T-helper 2 cell treated with Interferon-gamma antibody and Interleukin-4, amounts not matched to agents 5 μg/mL and 100 μg/mL, for 36 hours (primary cell): ENCODE measurements at regions not wholly inside any gene's neighbourhood (a gene's known extent, or its start where the extent isn't known, plus 50 kb on each side); places are given as distances from the start of the nearest gene placed in this dataset.
"Not testable (repeated sequence)": the region's sequence is repeated elsewhere in the genome, so short reads cannot be mapped to it uniquely, and the experiment has no call there.

ENCODE experiments used
- DNase-seq: peaks from one replicate; pipeline ENCODE4 v3.0.0; 2021; ENCODE audit warnings: low spot score
- H3K27ac Mint-ChIP-seq: one replicate; pipeline ENCODE4 v1.8.0; 2021; ENCODE audit warnings: mild to moderate bottlenecking, mixed read lengths
- H3K27me3 Mint-ChIP-seq: one replicate; pipeline ENCODE4 v1.8.0; 2021; ENCODE audit warnings: low read depth, mixed read lengths
- H3K36me3 Mint-ChIP-seq: one replicate; pipeline ENCODE4 v1.8.0; 2021; ENCODE audit warnings: low read depth, mixed read lengths
- H3K4me1 Mint-ChIP-seq: one replicate; pipeline ENCODE4 v1.8.0; 2021; ENCODE audit warnings: low read depth, mixed read lengths
- H3K4me3 Mint-ChIP-seq: one replicate; pipeline ENCODE4 v1.8.0; 2022; ENCODE audit warnings: mild to moderate bottlenecking, moderate library complexity, mixed read lengths
- H3K9me3 Mint-ChIP-seq: one replicate; pipeline ENCODE4 v1.8.0; 2021; ENCODE audit warnings: mixed read lengths

DNA sequence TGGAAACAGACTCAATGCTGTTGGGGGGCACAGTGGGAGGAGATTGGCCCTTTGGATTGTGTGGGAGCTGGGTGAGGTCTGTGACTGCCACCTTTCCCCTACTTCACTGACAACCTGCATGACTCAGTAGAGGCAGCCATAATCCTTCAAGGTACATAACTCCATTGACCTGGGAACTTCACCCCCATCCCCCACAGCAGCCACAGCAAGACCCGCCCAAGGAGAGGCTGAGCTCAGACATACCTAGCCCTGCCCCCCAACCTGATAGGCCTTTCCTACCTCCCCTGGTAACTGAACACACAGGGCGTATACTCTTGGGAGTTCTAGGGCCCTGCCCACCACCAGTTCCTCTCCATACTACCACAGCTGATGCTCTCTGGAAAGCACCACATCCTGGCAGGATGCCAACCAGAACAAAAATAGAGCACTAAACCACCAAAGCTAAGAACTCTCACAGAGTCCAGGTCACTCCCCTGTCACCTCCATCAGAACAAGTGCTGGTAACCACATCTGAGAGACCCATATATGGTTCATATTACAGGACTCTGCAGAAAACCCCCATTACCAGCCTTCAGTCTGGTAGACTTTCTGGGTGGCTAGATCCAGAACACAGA, 703.9 kb downstream of the FSCB start:
- no peak for DNase-seq
- Mint-ChIP-seq H3K4me3 (no peak overlapping the region), H3K4me1 (no peaks in the 10 kb centered on the region), H3K27me3 (no peaks in the 10 kb centered on the region), H3K27ac (no peak overlapping the region), H3K36me3 (no peaks in the 10 kb centered on the region), H3K9me3 (peaks cover 65% of the 10 kb centered on the region)

GRCh38 chr14:43795600-43796228, 711.4 kb downstream of the FSCB start:
- DNase-seq = no peak
- no peaks in the 10 kb centered on the region for H3K27me3 Mint-ChIP-seq
- no peak overlapping the region for H3K27ac Mint-ChIP-seq
- no peaks in the 10 kb centered on the region for H3K4me1 Mint-ChIP-seq
- no peaks in the 10 kb centered on the region for H3K36me3 Mint-ChIP-seq
- no peak overlapping the region for H3K4me3 Mint-ChIP-seq
- peaks cover 34% of the 10 kb centered on the region for H3K9me3 Mint-ChIP-seq

DNA sequence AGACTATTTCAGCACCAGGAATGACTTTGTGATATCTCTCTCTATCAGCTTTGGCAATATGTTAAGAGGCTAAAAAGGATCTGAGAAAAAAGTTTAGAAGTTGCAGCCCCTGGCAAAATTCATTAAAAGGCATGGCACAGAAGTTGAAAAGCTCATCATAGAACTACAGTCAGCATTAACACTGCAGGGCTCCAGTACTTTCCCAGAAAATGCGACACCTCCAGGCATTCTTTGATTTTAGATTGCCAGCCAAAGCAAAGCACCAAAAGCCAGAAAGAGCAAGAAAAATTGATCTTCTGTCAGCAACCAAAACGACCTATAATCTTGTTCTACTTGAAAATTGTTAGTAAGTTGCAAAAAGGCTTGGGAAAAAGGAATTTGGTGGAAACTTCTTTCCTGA, 713.5 kb downstream of the FSCB start:
- H3K27me3 Mint-ChIP-seq = no peaks in the 10 kb centered on the region
- H3K36me3 Mint-ChIP-seq = no peaks in the 10 kb centered on the region
- no peak overlapping the region for H3K27ac Mint-ChIP-seq
- H3K9me3 Mint-ChIP-seq = peaks cover 34% of the 10 kb centered on the region
- no peak for DNase-seq
- H3K4me1 Mint-ChIP-seq = no peaks in the 10 kb centered on the region
- H3K4me3 Mint-ChIP-seq = no peak overlapping the region

DNA sequence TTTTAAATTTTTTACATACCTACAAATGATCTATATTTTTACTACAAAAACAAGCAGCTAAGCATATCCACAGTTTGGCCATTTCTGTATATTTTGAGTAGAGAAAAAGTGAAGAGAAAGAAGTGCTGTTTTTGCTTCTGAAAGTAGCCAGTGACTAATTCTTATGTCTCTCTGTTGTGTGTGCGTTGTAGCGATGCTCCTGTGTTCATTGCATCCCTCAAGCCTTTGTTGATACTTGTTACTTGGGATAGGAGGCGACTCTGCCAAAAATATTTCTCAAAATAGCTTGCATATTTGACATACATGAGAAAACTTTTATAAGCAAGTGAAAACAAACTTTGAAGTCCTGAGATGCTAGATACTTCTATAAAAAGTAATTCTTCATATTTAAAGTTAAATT, 714.1 kb downstream of the FSCB start:
- Mint-ChIP-seq H3K27me3 (no peaks in the 10 kb centered on the region), H3K9me3 (peaks cover 34% of the 10 kb centered on the region), H3K36me3 (no peaks in the 10 kb centered on the region), H3K4me1 (no peaks in the 10 kb centered on the region), H3K4me3 (no peak overlapping the region), H3K27ac (no peak overlapping the region)
- DNase-seq = no peak

- no peak overlapping the region for H3K27ac Mint-ChIP-seq
- DNase-seq = no peak
- no peak overlapping the region for H3K4me3 Mint-ChIP-seq
- H3K36me3 Mint-ChIP-seq = no peaks in the 10 kb centered on the region
- no peaks in the 10 kb centered on the region for H3K27me3 Mint-ChIP-seq
- peaks cover 29% of the 10 kb centered on the region for H3K9me3 Mint-ChIP-seq
- no peaks in the 10 kb centered on the region for H3K4me1 Mint-ChIP-seq
Measured at GRCh38 chr14:43790681-43791080, 716.4 kb downstream of the FSCB start.

DNA sequence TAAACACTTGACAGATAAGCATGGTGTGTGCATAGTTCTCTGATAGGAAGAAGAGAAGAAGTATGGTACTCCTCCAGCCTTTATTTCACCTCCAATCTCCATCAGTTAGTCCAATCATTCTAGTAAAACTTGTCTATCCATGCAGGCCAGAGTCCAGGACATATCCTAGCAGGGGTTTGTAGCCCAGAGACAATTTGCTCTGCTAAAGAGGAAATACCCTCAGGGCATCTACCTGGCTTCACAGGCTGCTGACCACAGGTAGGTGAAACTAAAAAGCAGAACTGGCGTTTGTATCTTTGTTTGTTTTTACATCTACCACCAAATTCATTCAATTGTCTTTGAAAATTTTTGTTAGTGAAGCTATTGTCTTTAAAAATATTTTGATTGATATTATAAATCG, 717.6 kb downstream of the FSCB start:
- Mint-ChIP-seq H3K36me3 (no peaks in the 10 kb centered on the region), H3K27ac (no peak overlapping the region), H3K9me3 (peaks cover 25% of the 10 kb centered on the region), H3K4me1 (no peaks in the 10 kb centered on the region), H3K4me3 (no peak overlapping the region), H3K27me3 (no peaks in the 10 kb centered on the region)
- no peak for DNase-seq

- no peaks in the 10 kb centered on the region for H3K36me3 Mint-ChIP-seq
- H3K27ac Mint-ChIP-seq = no peak overlapping the region
- H3K27me3 Mint-ChIP-seq = no peaks in the 10 kb centered on the region
- H3K9me3 Mint-ChIP-seq = peaks cover 27% of the 10 kb centered on the region
- no peak overlapping the region for H3K4me3 Mint-ChIP-seq
- DNase-seq = no peak
- no peaks in the 10 kb centered on the region for H3K4me1 Mint-ChIP-seq
Measured at GRCh38 chr14:43786066-43786762, 720.9 kb downstream of the FSCB start.

- not testable (repeated sequence) for H3K4me3 Mint-ChIP-seq, H3K27ac Mint-ChIP-seq, H3K27me3 Mint-ChIP-seq, DNase-seq, H3K36me3 Mint-ChIP-seq, H3K4me1 Mint-ChIP-seq
- peaks cover 37% of the 10 kb centered on the region for H3K9me3 Mint-ChIP-seq
Measured at GRCh38 chr14:43784432-43784831, 722.7 kb downstream of the FSCB start.

GRCh38 chr14:43778937-43779639, 728.0 kb downstream of the FSCB start:
- no peak for DNase-seq
- Mint-ChIP-seq H3K4me3 (no peak overlapping the region), H3K27ac (no peak overlapping the region), H3K4me1 (no peaks in the 10 kb centered on the region), H3K36me3 (no peaks in the 10 kb centered on the region), H3K9me3 (peaks cover 54% of the 10 kb centered on the region), H3K27me3 (no peaks in the 10 kb centered on the region)

GRCh38 chr14:43778570-43778936, 728.5 kb downstream of the FSCB start:
- DNase-seq = no peak
- H3K27me3 Mint-ChIP-seq = no peaks in the 10 kb centered on the region
- H3K4me1 Mint-ChIP-seq = no peaks in the 10 kb centered on the region
- peaks cover 51% of the 10 kb centered on the region for H3K9me3 Mint-ChIP-seq
- no peak overlapping the region for H3K27ac Mint-ChIP-seq
- H3K4me3 Mint-ChIP-seq = no peak overlapping the region
- H3K36me3 Mint-ChIP-seq = no peaks in the 10 kb centered on the region

DNA sequence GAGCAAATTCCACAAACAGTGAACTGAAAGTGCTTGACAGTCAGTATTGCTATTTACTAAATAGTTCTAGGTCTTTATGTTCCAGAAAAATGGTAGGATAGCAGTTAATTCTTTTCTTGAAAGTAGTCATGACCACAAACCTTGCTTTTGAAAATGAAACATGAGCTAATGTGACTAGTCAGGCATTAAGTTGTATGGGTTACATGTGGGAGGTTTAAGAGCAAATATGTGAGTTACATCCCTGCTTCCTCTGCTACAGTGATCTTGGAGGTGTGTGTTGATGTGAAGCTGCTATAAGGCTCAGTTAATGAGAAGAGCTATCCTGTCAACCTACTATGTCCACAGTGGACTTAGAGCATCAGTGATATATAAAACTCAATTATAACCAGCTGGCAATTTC, 741.6 kb downstream of the FSCB start:
- Mint-ChIP-seq H3K27me3 (no peaks in the 10 kb centered on the region), H3K9me3 (peaks cover 25% of the 10 kb centered on the region), H3K4me3 (no peak overlapping the region)

DNA sequence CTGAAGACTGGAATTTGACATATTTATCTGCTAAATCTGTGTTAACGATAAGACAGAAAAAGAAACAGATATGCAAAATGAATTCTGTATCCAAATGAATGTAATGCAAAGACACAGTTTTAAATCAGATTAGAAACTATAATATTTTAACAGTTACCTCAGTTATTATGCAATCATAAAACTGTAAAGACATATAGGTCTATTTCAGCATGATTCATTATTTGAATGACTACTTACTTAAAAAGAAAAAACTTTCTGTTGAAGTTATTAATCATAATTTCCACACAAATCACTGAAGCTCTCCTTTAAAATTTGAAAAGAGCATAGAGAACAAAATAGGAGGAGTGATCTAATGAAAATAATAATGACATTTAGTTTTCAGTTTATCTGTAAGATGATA, 742.6 kb downstream of the FSCB start:
- no peaks in the 10 kb centered on the region for H3K27me3 Mint-ChIP-seq
- H3K36me3 Mint-ChIP-seq = no peaks in the 10 kb centered on the region
- H3K9me3 Mint-ChIP-seq = peaks cover 27% of the 10 kb centered on the region
- no peak overlapping the region for H3K4me3 Mint-ChIP-seq
- no peak overlapping the region for H3K27ac Mint-ChIP-seq
- no peak for DNase-seq
- H3K4me1 Mint-ChIP-seq = no peaks in the 10 kb centered on the region

More for the DNA sequence above, 741.6 kb downstream of the FSCB start:
- no peak for DNase-seq
- H3K4me1 Mint-ChIP-seq = no peaks in the 10 kb centered on the region
- no peaks in the 10 kb centered on the region for H3K36me3 Mint-ChIP-seq
- H3K27ac Mint-ChIP-seq = no peak overlapping the region

- no peak overlapping the region for H3K4me3 Mint-ChIP-seq
- H3K9me3 Mint-ChIP-seq = peaks cover 44% of the 10 kb centered on the region
- H3K27me3 Mint-ChIP-seq = no peaks in the 10 kb centered on the region
- H3K27ac Mint-ChIP-seq = no peak overlapping the region
- DNase-seq = no peak
- no peaks in the 10 kb centered on the region for H3K36me3 Mint-ChIP-seq
- H3K4me1 Mint-ChIP-seq = no peaks in the 10 kb centered on the region
Measured at GRCh38 chr14:43755707-43756106, 751.4 kb downstream of the FSCB start.

DNA sequence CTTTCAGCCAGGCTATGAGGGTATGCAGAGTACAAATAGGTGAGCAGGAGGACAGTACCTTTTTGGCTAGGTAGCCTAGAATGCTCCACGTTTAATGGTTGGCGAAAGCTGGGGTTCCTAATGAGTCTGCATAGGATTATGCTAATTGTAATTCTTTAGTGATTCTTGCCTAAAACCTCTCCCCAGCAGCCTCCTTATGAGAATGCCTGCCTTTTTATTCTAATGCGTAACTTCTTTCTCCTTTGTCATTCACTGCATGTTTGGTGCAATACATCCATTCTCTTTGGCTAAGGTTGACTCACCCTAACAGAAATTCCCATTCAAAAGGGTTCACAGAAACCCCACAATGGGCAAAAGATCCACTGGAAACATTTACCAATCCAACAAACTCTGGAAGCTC, 752.2 kb downstream of the FSCB start:
- Mint-ChIP-seq H3K27me3 (no peaks in the 10 kb centered on the region), H3K9me3 (peaks cover 42% of the 10 kb centered on the region), H3K4me3 (no peak overlapping the region), H3K27ac (no peak overlapping the region), H3K4me1 (no peaks in the 10 kb centered on the region), H3K36me3 (no peaks in the 10 kb centered on the region)
- no peak for DNase-seq
